B cell (primary cell): ENCODE measurements at regions not wholly inside any gene's neighbourhood (a gene's known extent, or its start where the extent isn't known, plus 50 kb on each side); places are given as distances from the start of the nearest gene placed in this dataset.
"Not testable (repeated sequence)": the region's sequence is repeated elsewhere in the genome, so short reads cannot be mapped to it uniquely, and the experiment has no call there.

Experiments
- CTCF ChIP-seq: fragments of 200-600 bp; IDR thresholded peaks from one replicate; pipeline ENCODE4 v1.8.0; 2022; ENCODE audit warnings: antibody characterized with exemption, mild to moderate bottlenecking
- EZH2 ChIP-seq: IDR thresholded peaks from 2 replicates; pipeline ENCODE4 v1.6.1; 2012; ENCODE audit warnings: borderline replicate concordance, low read depth, mild to moderate bottlenecking, moderate library complexity, low read length; ENCODE audit not compliant: insufficient read depth, poor library complexity, severe bottlenecking

- TF ChIP-seq CTCF, EZH2: not testable (repeated sequence)
These were observed 69.3 kb upstream of the EGFR start for GRCh38 chr7:54949514-54949913.
